H4 (cell line): ENCODE measurements at regions not wholly inside any gene's neighbourhood (a gene's known extent, or its start where the extent isn't known, plus 50 kb on each side); places are given as distances from the start of the nearest gene placed in this dataset.
"Not testable (repeated sequence)": the region's sequence is repeated elsewhere in the genome, so short reads cannot be mapped to it uniquely, and the experiment has no call there.

Experiments
- DNase-seq: peaks from one replicate; pipeline ENCODE4 v3.0.0-alpha.2; 2015; ENCODE audit warnings: low spot score

DNA sequence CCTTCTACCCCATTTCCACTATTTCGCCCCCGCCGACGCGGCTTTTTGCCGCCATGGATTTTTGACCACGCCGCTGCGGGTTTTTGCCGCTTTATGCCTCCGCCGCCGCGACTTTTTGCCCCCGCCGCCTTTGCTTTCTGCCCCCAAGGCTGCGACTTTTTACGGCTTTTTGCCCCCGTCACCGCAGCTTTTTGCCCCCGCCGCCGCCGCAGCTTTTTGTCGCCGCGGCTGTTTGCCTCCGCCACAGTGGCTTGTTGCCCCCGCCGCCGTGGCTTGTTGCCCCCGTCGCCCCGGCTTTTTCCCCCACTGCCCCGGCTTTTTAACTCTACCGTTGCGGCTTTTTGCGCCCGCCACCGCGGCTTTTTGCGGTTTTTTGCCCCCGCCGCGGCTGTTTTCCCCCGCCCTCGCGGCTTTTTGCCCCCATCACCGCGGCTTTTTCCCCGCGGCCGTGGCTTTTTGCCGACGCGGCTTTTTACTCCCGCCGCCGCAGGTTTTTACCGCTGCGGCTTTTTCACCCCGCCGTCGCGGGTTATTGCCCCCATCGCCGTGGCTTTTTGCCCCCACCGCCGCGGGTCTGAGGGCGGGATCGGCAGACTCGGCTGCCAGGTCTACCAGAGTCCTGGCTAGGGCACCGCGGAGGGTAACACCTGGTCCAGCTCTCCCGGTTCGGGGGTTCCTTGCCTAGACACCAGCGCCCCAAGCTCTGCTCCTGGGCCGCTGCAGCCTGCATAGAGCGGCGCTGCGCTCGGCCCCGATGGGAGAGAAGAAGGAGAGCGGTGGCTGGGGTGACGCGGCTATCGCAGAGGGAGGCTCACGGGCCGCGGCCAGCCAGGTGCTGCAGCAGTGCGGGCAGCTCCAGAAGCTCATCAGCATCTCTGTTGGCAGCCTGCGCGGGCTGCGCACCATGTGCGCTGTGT lies 562.7 kb upstream of the WSB1 start:
- no peak for DNase-seq

DNA sequence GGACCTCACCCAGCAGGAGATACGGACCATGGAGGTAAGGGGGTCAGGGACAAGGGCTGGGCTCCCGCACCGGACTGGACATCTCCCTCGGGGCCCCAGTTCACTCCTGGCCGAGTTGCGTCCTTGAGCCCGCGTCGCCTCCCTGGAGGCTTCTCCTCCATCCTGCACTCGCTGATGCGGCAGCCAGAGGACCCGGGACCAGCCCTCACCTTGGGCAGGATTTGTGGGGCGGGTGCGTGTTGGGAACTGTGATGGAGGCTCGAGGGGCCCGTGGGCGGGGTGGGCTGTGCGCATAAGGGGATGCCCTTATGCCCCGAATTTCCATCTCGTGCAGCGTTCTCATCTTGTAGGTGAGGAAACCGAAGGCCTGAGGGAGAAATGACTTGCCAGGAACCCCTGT lies 562.0 kb upstream of the WSB1 start:
- not testable (repeated sequence) for DNase-seq

DNA sequence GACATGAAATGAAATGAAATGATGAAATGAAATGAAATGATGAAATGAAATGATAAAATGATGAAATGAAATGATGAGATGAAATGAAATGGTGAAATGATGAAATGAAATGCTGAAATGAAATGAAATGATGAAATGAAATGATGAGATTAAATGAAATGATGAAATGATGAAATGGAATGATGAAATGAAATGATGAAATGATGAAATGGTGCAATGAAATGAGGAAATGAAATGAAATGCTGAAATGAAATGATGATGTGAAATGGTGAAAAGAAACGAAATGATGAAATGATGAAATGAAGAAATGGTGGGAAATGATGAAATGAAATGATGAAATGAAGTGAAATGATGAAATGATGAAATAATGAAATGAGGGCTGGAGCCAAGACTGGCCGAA lies 559.1 kb upstream of the WSB1 start:
- DNase-seq, result not testable (repeated sequence)

DNA sequence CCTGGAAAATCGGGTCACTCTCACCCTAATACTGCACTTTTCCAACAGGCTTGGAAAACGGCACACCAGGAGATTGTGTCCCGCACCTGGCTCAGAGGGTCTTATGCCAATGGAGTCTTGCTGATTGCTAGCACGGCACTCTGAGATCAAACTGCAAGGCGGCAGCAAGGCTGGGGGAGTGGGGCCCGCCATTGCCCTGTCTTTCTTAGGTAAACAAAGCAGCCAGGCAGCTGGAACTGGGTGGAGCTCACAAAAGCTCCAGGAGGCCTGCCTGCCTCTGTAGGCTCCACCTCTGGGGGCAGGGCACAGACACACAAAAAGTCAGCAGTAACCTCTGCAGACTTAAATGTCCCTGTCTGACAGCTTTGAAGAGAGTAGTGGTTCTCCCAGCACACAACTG lies 557.9 kb upstream of the WSB1 start:
- not testable (repeated sequence) for DNase-seq

DNA sequence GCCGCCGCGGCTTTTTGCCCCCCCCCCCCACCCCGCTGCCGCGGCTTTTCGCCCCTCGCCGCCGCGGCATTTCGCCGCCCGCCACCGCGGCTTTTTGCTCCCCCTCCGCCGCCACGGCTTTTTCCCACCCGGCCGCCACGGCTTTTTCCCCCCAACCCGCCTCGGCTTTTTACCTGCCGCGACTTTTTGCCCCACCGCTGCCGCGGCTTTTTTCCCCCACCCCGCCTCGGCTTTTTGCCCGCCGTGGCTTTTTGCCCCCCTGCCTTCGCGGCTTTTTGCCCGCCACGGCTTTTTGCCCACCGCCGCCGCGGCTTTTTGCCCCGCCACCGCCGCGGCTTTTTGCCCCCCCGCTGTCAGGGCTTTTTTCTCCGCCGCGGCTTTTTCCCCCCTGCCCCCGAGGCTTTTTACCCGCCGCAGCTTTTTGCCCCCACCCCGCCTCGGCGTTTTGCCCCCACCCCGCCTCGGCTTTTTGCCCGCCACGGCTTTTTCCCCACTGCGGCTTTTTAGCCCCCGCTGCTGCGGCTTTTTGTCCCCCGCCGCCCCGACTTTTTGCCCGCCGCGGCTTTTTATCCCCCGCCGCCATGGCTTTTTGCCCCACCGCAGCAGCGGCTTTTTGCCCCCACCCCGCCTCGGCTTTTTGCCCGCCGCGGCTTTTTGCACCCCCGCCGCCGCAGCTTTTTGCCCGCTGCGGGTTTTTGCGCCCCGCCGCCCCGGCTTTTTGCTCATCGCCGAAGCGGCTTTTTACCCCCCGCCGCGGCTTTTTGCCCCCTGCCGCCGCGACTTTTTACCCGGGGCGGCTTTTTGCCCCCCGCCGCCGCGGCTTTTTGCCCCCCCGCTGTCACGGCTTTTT lies 527.8 kb upstream of the WSB1 start:
- DNase-seq, result no peak

DNA sequence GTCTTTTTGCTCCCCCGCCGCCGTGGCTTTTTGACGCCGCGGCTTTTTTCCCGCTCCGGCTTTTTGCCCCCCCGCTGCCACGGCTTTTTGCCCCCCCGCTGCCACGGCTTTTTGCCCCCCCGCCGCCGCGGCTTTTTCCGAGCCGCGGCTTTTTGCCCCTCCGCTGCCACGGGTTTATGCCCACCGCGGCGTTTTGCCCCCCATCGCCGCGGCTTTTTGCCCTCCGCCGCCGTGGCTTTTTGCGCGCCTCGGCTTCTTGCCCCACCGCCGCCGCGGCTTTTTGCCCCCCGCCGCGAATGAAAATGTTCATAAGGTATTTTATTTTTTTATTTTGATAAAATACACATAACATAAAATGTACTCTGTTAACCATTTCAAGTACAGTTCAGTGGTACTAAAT lies 527.2 kb upstream of the WSB1 start:
- no peak for DNase-seq

DNA sequence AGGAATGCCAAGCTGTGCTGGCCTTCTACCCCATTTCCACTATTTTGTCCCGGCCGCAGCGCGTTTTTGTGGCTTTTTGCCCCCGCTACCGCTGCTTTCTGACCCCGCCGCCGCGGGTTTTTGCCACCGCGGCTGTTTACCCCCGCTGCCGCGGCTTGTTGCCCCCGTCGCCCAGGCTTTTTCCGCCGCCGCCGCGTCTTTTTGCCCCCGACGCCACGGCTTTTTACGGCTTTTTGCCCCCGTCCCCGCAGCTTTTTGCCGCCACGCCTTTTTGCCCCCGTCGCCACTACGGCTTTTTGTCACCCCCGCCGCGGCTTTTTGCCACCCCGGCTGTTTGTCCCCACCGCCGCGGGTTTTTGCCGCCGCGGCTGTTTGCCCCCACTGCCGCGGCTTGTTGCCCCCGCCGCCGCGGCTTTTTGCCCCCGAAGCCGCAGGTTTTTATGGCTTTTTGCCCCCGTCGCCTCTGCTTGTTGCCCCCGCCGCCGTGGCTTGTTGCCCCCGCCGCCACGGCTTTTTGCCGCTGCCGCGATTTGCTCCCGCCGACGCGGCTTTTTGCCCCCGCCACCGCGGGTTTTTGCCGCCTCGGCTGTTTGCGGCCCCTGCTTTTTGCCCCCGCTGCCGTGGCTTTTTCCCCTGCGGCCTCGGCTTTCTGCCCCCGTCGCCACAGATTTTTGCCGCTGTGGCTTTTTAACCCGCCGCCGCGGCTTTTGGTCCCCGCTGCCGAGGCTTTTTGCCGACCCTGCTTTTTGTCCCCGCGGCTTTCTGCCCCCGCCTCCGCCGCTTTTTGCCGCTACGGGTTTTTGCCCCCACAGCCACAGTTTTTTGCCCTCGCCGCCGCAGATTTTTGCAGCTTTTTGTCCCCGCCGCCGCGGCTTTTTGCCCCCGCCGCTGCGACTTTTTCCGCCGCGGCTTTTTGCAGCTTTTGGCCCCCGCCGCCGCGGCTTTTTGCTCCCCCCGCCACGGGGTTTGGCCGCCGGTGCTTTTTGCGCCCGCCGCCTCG lies 520.4 kb upstream of the WSB1 start:
- no peak for DNase-seq

DNA sequence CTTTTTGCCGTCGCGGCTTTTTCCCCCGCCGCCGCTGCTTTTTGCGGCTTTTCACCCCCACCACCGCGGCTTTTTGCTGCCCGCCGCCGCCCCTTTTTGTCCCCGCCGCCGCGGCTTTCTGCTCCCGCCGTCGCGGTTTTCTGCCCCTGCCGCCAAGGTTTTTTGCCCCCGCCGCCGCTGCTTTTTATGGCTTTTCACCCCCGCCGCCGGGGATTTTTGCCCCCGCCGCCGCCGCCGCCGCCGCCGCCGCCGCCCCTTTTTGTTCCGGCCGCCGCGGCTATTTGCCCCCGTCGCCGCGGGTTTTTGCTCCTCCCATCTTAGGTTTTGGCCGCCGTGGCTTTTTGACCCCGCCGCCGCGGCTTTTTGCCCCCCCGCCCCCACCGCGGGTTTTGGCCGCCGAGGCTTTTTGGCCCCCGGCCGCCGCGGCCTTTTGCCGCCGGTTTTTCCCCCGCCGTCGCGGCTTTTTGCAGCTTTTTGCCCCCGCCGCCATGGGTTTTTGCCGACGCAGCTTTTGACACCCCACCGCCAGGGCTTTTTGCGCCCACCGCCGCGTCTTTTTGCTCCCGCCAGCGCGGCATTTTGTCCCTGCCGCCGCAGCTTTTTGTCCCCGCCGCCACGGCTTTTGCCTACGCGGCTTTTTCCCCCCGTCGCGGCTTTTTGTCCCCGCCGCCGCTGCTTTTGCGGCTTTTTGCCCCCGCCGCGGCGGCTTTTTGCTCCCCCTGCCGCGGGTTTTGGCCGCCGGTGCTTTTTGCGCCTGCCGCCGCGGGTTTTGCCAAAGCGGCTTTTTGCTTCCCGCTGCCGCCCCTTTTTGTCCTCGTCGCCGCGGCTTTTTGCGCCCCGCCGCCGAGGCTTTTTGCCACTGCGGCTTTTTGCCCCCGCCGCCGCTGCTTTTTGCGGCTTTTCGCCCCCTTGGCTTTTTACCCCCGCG lies 519.4 kb upstream of the WSB1 start:
- no peak for DNase-seq

DNA sequence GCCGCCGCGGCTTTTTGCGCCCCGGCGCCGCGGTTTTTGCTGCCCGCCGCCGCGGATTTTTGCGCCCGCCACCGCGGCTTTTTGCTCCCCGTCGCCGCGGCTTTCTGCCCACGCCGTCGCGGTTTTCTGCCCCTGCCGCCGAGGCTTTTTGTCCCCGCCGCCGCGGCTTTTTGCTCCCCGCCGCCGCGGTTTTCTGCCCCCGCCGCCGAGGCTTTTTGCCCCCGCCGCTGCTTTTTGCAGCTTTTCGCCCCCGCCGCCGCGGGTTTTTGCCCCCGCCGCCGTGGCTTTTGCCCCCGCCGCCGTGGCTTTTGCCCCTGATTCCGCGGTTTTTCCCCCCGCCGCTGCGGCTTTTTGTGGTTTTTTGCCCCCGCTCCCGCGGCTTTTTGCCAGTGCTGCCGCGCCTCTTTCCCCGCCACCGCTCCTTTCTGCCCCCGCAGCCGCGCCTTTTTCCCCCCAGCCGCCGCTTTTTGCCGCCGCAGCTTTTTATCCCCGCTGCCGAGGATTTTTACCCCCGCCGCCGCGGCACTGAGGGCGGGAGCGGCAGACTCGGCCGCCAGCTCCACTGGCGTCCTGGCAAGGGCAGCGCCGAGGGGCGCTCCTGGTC lies 518.6 kb upstream of the WSB1 start:
- DNase-seq, result no peak

DNA sequence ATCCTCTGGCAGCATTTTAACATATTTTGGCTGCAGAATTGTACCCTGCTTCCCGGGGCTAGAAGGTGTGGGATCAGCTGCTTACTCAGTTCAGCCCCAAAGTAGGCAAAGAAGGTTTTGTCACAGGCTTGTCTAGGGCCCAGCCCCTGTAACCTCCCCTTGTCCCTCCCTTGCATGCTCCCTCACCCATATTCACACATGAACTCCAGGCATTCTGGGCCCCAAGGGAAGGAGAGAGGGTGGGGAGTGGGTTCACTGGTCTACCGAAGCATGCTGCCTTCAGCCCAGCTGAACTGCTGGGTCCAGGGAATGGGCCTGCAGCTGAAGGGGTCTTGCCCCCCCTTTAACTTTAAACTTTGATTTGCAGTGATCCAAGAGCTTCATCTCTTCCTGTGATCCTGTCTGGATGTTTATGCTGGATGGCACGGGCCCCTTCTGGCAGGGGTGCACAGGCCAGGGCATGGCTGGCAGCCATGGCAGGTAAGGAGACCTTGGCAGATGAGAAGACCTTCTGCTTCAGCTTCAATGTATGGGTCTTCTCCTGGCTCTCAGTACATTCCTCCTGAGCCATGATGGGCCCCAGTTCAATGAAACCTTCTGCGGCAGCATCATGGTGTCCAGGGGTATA lies 513.6 kb upstream of the WSB1 start:
- not testable (repeated sequence) for DNase-seq

DNA sequence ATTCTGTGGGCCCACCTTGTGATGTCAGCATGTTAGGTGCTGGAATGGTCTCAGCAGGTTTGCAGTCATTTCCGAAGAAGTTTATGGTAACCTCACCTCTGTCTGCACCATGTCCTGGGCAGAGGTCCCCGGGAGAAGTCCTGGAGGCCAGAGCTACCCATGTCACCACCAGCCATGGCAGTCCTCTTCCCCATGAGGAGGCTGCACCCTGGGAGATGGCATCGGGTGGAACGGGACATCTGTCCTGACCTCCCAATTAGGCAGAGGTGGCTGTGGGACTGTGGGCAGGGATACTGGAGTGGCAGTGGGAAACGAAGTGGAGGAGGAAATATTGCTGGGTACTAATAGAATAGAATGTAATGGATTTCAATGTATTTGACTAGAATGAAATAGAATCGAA lies 511.8 kb upstream of the WSB1 start:
- DNase-seq, result no peak

DNA sequence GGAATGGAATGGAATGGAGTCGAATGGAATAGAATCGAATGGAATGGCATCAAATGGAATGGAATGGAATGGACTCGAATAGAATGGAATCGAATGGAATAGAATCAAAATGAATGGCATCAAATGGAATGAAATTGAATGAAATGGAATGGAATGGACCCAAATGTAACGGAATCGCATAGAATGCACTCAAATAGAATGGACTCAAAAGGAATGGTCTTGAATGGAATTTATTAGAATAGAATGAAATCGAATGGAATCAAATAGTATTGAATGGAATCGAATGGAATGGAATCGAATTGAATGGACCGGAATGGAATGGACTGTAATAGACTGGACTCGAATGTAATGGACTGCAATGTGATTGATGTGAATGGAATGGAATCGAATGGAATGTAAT lies 501.4 kb upstream of the WSB1 start:
- DNase-seq, result peak; percentile 35

DNA sequence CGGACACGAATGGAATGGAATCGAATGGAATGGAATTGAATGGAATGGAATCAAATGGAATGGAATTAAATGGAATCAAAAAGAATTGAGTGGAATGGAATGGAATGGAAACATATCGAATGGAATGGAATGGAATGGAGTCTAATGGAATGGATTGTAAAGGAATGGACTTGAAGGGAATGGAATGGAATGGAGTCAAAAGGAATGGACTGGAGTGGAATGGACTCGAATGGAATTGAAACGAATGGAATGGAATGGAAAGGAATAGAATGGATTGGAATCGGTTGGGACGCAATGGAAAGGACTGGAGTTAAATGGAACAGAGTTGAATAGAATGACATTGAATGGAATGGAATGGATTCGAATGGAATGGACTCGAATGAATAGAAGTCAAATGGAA lies 486.9 kb upstream of the WSB1 start:
- no peak for DNase-seq

DNA sequence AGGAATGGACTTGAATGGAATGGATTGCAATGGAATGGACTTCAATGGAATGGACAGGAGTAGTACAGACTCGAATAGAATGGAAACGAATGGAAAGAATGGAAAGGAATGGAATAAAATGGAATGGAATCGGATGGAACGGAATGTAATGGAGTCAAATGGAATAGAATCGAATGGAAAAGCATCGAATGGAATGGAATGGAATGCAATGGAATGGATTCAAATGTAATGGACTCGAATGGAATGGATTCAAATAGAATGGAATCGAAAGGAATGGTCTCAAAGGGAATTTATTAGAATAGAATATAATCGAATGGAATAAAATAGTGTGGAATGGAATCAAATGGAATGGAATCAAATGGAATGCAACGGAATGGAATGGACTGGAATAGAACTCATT lies 484.9 kb upstream of the WSB1 start:
- no peak for DNase-seq

DNA sequence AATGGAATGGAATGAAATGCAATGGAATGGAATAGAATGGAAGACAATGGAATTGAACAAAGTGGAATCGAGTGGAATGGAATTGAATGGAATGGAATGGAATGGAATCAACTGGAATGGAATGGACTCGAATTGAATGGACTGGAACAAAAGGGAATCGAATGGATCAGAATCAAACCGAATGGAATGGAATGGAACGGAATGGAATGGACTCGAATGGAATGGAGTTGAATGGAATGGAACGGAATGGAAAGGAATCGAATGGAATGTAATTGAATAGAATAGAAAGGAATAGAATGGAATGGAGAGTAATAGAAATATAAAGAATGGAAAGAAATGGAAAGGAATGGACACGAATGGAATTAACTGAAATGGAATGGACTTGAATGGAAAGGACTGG lies 475.2 kb upstream of the WSB1 start:
- DNase-seq, result peak; percentile 26
